HG03565 (cell line): ENCODE measurements at regions not wholly inside any gene's neighbourhood (a gene's known extent, or its start where the extent isn't known, plus 50 kb on each side); places are given as distances from the start of the nearest gene placed in this dataset.
A peak's percentile ranks its signal among the peaks of the same experiment; 100 is the strongest.

Experiments
- ATAC-seq: cut with Tn5 transposase; IDR thresholded peaks from one replicate; pipeline ENCODE4 v1.9.1; 2021; ENCODE audit warnings: mild to moderate bottlenecking, moderate library complexity; ENCODE audit not compliant: unreplicated experiment

- ATAC-seq: peak; percentile 77
Observed at GRCh38 chr5:167699432-167699831, 592.0 kb upstream of the WWC1 start.

DNA sequence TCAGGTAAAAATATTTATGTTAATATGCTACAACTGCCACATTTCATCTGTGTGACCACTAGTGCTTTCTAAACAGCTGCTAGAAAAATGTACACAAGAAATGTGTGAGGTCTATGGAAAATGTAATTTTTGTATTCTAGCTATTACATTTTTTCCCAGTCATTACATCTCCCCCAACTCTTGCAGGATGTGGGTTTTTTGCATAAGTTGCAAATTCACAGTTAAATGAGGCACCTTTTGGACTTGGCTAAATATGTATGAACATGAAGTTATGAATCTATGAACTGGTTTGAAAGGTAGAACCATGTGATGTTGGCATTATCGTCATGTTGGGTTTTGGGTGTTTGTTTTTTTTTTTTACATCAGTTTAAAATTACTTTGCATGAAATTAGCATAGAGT lies 590.4 kb upstream of the WWC1 start:
- ATAC-seq: no peak

DNA sequence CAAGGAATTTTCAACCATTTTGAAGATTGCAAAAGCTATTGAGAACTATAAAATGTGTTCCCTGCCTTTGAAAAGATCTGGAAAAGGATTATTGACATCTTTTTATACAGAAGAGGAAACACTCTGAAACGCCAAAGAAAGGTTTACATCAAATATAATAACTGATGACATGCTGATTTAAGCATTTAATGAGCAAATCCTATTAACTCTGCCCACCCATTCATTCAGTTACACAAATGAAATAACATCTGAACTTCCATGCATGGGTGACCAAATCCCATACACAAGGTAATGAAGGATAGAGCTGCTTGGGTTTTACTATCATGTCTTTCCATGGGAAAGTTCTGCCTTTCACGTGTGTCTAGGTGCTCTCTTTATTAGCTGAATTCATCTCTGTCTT lies 589.4 kb upstream of the WWC1 start:
- no peak for ATAC-seq

- ATAC-seq: no peak
Observed at GRCh38 chr5:167708449-167708848, 583.0 kb upstream of the WWC1 start.

DNA sequence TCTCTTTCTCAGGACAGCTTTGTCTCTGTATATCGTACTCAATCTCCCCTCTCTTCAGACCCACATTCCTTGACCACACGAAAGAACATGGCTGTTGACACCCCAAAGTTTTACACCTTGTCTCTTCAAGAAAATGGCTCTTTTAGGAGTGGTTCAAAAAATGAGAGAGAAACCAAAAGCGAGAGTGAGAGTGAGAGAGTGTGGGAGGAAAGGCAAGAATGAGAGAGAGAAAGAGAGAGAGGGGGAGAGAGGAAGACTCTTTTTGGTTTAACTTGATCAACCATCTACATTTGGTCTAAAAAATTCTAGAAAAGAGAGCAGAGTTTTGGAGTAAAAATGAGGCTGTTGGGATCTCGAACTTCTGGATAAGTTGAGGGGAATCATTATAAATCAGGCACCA lies 581.8 kb upstream of the WWC1 start:
- peak; percentile 69 for ATAC-seq

DNA sequence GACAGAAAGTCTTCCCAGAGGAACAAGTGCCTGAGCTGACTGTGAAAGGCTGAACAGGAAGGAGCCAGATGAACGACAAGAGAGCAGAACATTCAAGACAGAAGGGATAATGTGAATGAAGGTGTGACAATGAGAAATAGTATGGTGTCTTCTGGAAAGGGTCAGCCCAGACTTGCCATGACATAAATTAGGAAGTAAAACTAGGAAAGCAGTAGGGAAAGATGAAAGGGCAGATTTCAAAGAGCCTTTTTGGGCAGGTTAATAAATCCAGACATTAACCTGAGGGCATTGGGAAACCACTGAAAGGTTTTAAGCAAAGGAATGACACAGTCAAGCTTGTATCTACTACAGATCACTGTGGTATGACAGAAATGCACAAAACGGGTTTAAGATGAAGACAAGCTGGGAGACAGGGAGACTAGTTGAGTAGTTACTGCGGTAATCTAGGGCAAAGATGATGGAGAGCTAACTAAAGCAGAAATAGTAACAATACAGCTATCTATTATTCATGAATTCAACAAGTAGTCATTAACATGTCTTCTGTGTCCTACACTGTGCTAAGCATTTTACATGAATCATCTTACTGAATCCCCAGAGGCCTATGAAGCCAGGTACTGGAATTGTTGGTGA lies 580.9 kb upstream of the WWC1 start:
- ATAC-seq: no peak

DNA sequence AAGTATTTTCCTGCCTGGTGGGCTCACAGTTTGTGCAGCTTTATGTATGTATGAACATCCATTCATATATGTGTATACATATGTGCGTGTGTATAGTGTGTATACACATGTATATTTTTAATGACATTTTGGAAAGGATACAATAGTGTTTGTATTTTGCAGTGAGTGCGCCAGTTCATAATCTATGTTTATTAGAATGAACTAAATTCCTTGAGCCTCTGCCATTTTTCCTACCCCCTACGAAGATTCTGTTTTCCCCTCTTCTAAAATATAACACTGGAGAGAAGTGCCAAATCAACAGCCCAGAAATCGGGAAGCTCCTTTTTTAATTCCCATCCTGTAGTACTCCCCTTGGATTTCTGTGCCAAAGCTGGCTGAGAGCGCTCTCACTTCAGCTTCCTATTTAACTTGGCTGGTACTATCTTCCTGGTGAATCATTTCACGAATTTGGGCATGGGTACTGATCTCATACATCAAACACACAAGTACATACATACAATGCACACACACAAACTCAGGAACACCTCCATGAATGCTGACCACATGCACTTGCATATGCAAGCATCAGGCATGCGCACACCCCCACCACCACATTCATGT lies 578.4 kb upstream of the WWC1 start:
- no peak for ATAC-seq

DNA sequence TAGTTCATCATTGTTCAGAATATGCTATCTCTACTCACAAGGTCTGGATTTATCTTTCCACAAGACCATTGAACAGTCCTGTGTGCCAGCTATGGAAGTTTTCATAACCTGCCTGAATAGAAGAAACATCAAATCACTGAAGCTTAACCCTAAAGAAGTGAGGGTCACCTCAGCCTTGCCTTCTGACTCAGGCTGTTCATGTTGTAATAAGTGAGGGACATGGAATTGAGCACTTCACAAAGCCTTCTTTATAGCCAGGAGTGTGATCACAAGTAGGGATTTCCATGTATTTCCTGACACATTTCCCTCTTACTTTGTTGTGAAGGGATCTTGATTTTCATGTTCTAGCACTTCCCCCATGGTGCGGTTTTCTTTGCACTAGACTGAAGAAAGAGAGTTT lies 577.5 kb upstream of the WWC1 start:
- ATAC-seq: no peak

- ATAC-seq: no peak
Observed at GRCh38 chr5:167716126-167716775, 575.2 kb upstream of the WWC1 start.

DNA sequence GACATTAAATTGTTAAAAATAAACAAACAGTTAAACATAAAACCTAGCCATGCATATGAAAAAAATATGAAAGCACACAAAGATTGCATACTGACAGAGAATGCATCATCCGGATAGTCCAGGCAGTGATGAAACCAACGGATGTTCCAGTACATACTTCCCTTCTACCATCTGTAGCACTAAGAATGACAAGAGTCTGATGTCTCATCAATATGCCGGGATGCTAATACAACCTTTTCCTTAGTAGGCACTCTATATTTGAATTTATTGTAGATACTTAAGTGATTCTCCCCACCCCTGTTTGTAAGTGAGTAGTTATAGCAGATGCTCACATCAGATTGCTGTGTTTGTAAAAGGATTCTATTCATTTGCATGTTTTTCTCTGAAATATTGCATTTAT lies 571.2 kb upstream of the WWC1 start:
- no peak for ATAC-seq

GRCh38 chr5:167720676-167721260 lies 570.7 kb upstream of the WWC1 start:
- no peak for ATAC-seq

- no peak for ATAC-seq
Observed at GRCh38 chr5:167721926-167722440, 569.5 kb upstream of the WWC1 start.

DNA sequence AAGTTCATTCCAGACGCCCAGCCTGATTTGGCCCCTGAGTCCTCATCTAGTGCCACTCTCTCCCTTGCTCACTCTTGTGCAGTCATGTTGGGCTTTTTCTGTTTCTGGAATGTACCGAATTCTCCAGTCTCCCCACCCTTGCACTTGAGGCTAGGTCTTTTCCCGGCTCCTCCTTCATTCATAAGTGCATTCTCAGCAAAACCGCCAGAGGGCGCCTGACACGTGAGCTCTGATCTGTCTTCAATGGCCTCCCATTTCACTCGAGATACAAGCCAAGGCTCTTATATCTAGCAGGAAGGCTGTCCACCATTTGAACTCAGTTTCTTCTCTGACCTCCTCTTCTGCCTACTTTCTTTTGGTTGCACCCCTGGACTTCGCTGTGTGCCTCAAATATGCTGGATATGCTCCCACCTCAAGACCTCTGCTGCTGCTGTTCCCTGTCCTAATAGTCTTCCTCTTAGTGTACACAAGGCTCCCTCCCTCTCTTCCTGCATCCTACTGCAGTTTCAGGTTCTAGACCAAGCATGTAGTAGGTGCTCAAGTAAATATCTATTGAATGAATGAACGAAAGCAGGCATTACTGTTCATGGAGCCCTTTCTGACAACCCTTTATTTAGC lies 568.1 kb upstream of the WWC1 start:
- ATAC-seq: peak; percentile 97

DNA sequence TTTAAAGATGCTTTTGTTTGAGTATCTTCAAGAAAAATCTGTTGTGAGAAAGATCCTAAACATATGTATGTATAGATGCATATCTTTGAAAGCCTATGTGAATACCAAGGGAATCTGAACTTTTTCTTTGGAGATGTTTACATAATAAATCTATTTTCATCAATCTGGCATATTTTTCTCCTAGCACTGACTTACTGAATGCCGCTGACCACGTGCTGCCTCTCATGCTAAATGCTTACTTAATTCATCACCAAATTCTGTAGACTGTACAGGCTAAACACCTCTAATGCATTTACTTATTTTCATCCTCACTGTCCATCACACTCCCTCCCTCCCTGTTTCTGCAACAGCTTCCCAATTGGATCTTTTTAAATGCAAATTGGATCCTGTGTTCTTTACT lies 566.2 kb upstream of the WWC1 start:
- no peak for ATAC-seq

GRCh38 chr5:167725741-167726140 lies 565.7 kb upstream of the WWC1 start:
- no peak for ATAC-seq

GRCh38 chr5:167726642-167727041 lies 564.8 kb upstream of the WWC1 start:
- ATAC-seq: no peak

GRCh38 chr5:167730121-167730520 lies 561.3 kb upstream of the WWC1 start:
- ATAC-seq: no peak

- no peak for ATAC-seq
Observed at GRCh38 chr5:167730656-167731055, 560.8 kb upstream of the WWC1 start.

GRCh38 chr5:167731951-167732350 lies 559.5 kb upstream of the WWC1 start:
- ATAC-seq: no peak

DNA sequence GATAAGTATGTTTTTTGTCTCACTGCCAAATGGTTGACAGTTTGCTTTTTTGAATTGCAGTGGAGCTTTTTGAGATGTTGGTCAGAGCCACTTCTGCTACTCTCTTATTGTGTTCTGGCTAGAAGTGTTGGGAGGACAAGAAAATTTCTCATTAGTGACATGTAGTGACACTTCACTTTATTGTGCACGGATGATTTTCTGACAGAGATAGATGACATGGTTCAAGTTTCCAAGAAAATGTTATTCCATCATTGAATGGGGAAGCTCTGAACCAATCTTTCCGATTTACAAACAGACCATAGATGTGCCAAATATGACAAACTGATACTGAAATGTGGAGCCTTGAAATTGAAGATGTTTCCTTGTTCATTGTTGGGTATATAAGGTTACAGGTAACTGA lies 558.9 kb upstream of the WWC1 start:
- ATAC-seq: no peak

- ATAC-seq: no peak
Observed at GRCh38 chr5:167736992-167737391, 554.5 kb upstream of the WWC1 start.
